ENCODE measurements at regions not wholly inside any gene's neighbourhood (a gene's known extent, or its start where the extent isn't known, plus 50 kb on each side); places are given as distances from the start of the nearest gene placed in this dataset.

- in situ Hi-C loops (cut with MboI) = no loop called here
- H3K4me2 ChIP-seq (ENCODE audit: insufficient read depth, low read length) = no peak overlapping the region
- FAIRE-seq (peak; percentile 60), DNase-seq (ENCODE audit: extremely low read depth in 1 of 4, low spot score in 3 of 4) (peak; percentile 15 to 48 (median 20)), ATAC-seq (peak; percentile 58; the same call in 2 of the 3 replicates)
- no peak overlapping the region for H3K4me3 ChIP-seq
- no peaks in the 10 kb centered on the region for H3K79me2 ChIP-seq (ENCODE audit: control insufficient read depth, insufficient read depth, low read length)
- 41% methylated on average over 1 of the region's 1 CpG for WGBS (ENCODE audit: insufficient coverage, low coverage, missing lambda C conversion rate)
- no peaks in the 10 kb centered on the region for H3K36me3 ChIP-seq (ENCODE audit: control insufficient read depth, insufficient read depth, low read length)
- H3K9ac ChIP-seq (ENCODE audit: insufficient read depth in 1 of 2, low read depth in 2 of 2, low read length in 2 of 2) = no peak overlapping the region
- H3K27me3 ChIP-seq (ENCODE audit: control insufficient read depth in 2 of 2, insufficient read depth in 2 of 2, low read length in 2 of 2) = no peaks in the 10 kb centered on the region
- H4K20me1 ChIP-seq (replicated peaks; ENCODE audit: control insufficient read depth, insufficient read depth, low read length) = no peaks in the 10 kb centered on the region
- no peaks in the 10 kb centered on the region; a peak in 1 of 5 replicates for H3K4me1 ChIP-seq (replicated peaks in 1 of 2; ENCODE audit: control insufficient read depth in 2 of 2, insufficient read depth in 2 of 2, low read length in 2 of 2)
- POLR2A ChIA-PET = interaction anchor here (1.0 kb wide), 1 partner anchor 10 kb away, joined by 3 read pairs; no protein-coding TSS in a partner anchor
- no TSS peak for BruUV-seq (replicated peaks)
- no peaks in the 10 kb centered on the region for H3K9me3 ChIP-seq (replicated peaks; ENCODE audit: control insufficient read depth, insufficient read depth, low read depth, low read length)
- CTCF ChIA-PET (ENCODE audit: low intra/inter-chr PET ratio) = no interaction called here
- no peak overlapping the region for H3K27ac ChIP-seq (ENCODE audit: extremely low read depth, low read depth, low read length)
- no peak overlapping the region for H2AFZ ChIP-seq (ENCODE audit: low read depth, low read length)
- intact Hi-C loops (cut with micrococcal nuclease) = no loop called here
- H3K9me1 ChIP-seq (ENCODE audit: control insufficient read depth, insufficient read depth, low read length) = no peaks in the 10 kb centered on the region
- no peak for TF ChIP-seq ZBTB17 (CRISPR knock-in tag; IDR thresholded peaks at IDR 0.05)
- TF ChIP-seq TAL1 (IDR thresholded peaks at IDR 0.05) = peak; percentile 68
- TF ChIP-seq KLF16 (IDR thresholded peaks at IDR 0.05) = peak; percentile 23; the same call in 1 of the 2 replicates
- TF ChIP-seq CBX1 (IDR thresholded peaks at IDR 0.05; ENCODE audit: low read depth) = no peak
- TF ChIP-seq TEAD4 (IDR thresholded peaks at IDR 0.05; ENCODE audit: low read length) = peak; percentile 77
- TF ChIP-seq TEAD4 (CRISPR knock-in tag; IDR thresholded peaks at IDR 0.05; ENCODE audit: borderline replicate concordance) = no peak
- TF ChIP-seq FIP1L1 (IDR thresholded peaks at IDR 0.05; ENCODE audit: low read depth, low read length, poor library complexity, severe bottlenecking) = no peak
- no peak for TF ChIP-seq HMBOX1 (IDR thresholded peaks at IDR 0.05)
- no peak for TF ChIP-seq NFATC3 (IDR thresholded peaks at IDR 0.05)
- TF ChIP-seq ZNF311 (CRISPR knock-in tag; IDR thresholded peaks at IDR 0.05) = no peak
- peak; percentile 73; the same call in 1 of the 2 replicates for TF ChIP-seq MTA2 (IDR thresholded peaks at IDR 0.05; ENCODE audit: low read depth)
- no peak for TF ChIP-seq JUN (IDR thresholded peaks at IDR 0.05; ENCODE audit: borderline replicate concordance, low read depth, low read length)
- TF ChIP-seq JUN (CRISPR knock-in tag; IDR thresholded peaks at IDR 0.05; ENCODE audit: borderline replicate concordance) = no peak
- no peak for TF ChIP-seq RFX7 (CRISPR knock-in tag; IDR thresholded peaks at IDR 0.05)
- peak; percentile 32; the same call in 1 of the 2 replicates for TF ChIP-seq SOX6 (IDR thresholded peaks at IDR 0.05)
- peak; percentile 89 for TF ChIP-seq CBFA2T3 (IDR thresholded peaks at IDR 0.05)
- TF ChIP-seq SREBF1 (IDR thresholded peaks at IDR 0.05; ENCODE audit: borderline replicate concordance, low read depth, low read length) = no peak
- 0 out of 2 replicates have a peak, but pooled peaks have one; percentile 38 for TF ChIP-seq SMARCA4 (IDR thresholded peaks at IDR 0.05)
- TF ChIP-seq TCF3 (CRISPR knock-in tag; IDR thresholded peaks at IDR 0.05) = peak; percentile 94
- TF ChIP-seq ARID1B (IDR thresholded peaks at IDR 0.05) = peak; percentile 76
- no peak for TF ChIP-seq ARNT (IDR thresholded peaks at IDR 0.05)
- no peak for TF ChIP-seq ZNF76 (CRISPR knock-in tag; IDR thresholded peaks at IDR 0.05; ENCODE audit: borderline replicate concordance)
- TF ChIP-seq CHAMP1 (IDR thresholded peaks at IDR 0.05) = peak; percentile 59; the same call in 1 of the 2 replicates
- peak; percentile 62 for TF ChIP-seq STAT5A (IDR thresholded peaks at IDR 0.05; ENCODE audit: borderline replicate concordance, low read length)
- peak; percentile 88 to 93 for TF ChIP-seq KDM1A (IDR thresholded peaks at IDR 0.05)
These were observed 712.8 kb upstream of the CNTN5 start for GRCh38 chr11:98307827-98308491.

Data from K562 (cell line).